Endothelial cell of umbilical vein (primary cell): ENCODE measurements at regions not wholly inside any gene's neighbourhood (a gene's known extent, or its start where the extent isn't known, plus 50 kb on each side); places are given as distances from the start of the nearest gene placed in this dataset.

Source experiments
- BruUV-seq: library from RNA; stranded (reverse); fragments of 400-500 nt; replicated peaks from 2 replicates; lab custom pipeline; 2021; lab: Mats Ljungman, UMichigan
- CTCF ChIA-PET: fragments of 300-600, 350-600 bp; sonication (Branson Sonifier 250); formaldehyde crosslinking; loops from one replicate; lab custom pipeline; 2021; ENCODE audit warnings: antibody characterized with exemption, inconsistent platforms; lab: Charles Lee
- POLR2A ChIA-PET: fragments of 300-600, 350-600 bp; sonication (Branson Sonifier 250); formaldehyde crosslinking; loops from one replicate; lab custom pipeline; 2021; ENCODE audit warnings: antibody characterized with exemption, inconsistent platforms; lab: Charles Lee
- DNase-seq: peaks from one replicate; pipeline ENCODE4 v3.0.0-alpha.2; 2011; ENCODE audit warnings: low read depth, low spot score
- FAIRE-seq: peaks from 2 replicates; lab custom pipeline; 2011; peaks lifted over from hg19 to GRCh38; lab: Jason Lieb, UNC
- H2AFZ ChIP-seq: 2 replicates; pipeline ENCODE4 v1.6.0; 2012; ENCODE audit warnings: low read depth, low read length, control low read depth, inconsistent platforms
- H3K27ac ChIP-seq: 2 replicates; pipeline ENCODE4 v1.5.1; 2011; ENCODE audit warnings: low read depth, mild to moderate bottlenecking, control low read depth, low read length, moderate library complexity; ENCODE audit not compliant: insufficient read depth
- H3K27me3 ChIP-seq, 2 experiments: 2 replicates each; pipeline versions ENCODE4 v1.6.0 to v1.6.1; 2011; ENCODE audit warnings: low read length in 2 of 2, mixed read lengths in 1 of 2; ENCODE audit not compliant: control insufficient read depth in 2 of 2, insufficient read depth in 2 of 2
- H3K36me3 ChIP-seq, 2 experiments: 2 replicates in 1 of 2; 3 replicates in 1 of 2; pipeline ENCODE4 v1.5.1; 2011; ENCODE audit warnings: low read length in 2 of 2, mild to moderate bottlenecking in 1 of 2, moderate library complexity in 1 of 2; ENCODE audit not compliant: control insufficient read depth in 2 of 2, insufficient read depth in 2 of 2; ENCODE audit errors: extremely low read depth in 1 of 2
- H3K4me1 ChIP-seq: 3 replicates; pipeline ENCODE4 v1.5.1; 2011; ENCODE audit warnings: mild to moderate bottlenecking, low read length; ENCODE audit not compliant: control insufficient read depth, insufficient read depth; ENCODE audit errors: extremely low read depth
- H3K4me2 ChIP-seq: 2 replicates; pipeline ENCODE4 v1.6.1; 2011; ENCODE audit warnings: low read length, control low read depth, mixed read lengths; ENCODE audit not compliant: insufficient read depth
- H3K4me3 ChIP-seq, 3 experiments: fragments of 200-600 bp in 1 of 3; sonication (generic), shearing (Covaris generic) in 1 of 3; replicated peaks in 1 of 3; 2 replicates each; pipeline ENCODE4 v1.5.1; 2011 to 2016; ENCODE audit warnings: control low read depth in 3 of 3, low read length in 3 of 3, mild to moderate bottlenecking in 2 of 3, inconsistent platforms in 1 of 3, low read depth in 1 of 3, moderate library complexity in 1 of 3; ENCODE audit not compliant: insufficient read depth in 1 of 3
- H3K79me2 ChIP-seq: 2 replicates; pipeline ENCODE4 v1.6.0; 2012; ENCODE audit warnings: low read length, inconsistent platforms; ENCODE audit not compliant: control insufficient read depth, insufficient read depth
- H3K9ac ChIP-seq: replicated peaks from 2 replicates; pipeline ENCODE3; 2011; ENCODE audit warnings: low read length, control low read depth; ENCODE audit not compliant: insufficient read depth; ENCODE audit errors: extremely low read depth
- H3K9me1 ChIP-seq: replicated peaks from 3 replicates; pipeline ENCODE4 v1.6.0; 2011; ENCODE audit warnings: mild to moderate bottlenecking, low read length; ENCODE audit not compliant: control insufficient read depth, insufficient read depth; ENCODE audit errors: extremely low read depth
- H3K9me3 ChIP-seq: replicated peaks from 2 replicates; pipeline ENCODE4 v1.5.1; 2012; ENCODE audit warnings: low read length, inconsistent platforms; ENCODE audit not compliant: control insufficient read depth, insufficient read depth
- H4K20me1 ChIP-seq: replicated peaks from 2 replicates; pipeline ENCODE3; 2011; ENCODE audit warnings: mild to moderate bottlenecking, low read length; ENCODE audit not compliant: control insufficient read depth, insufficient read depth; ENCODE audit errors: extremely low read depth
- EZH2 ChIP-seq: IDR thresholded peaks from 2 replicates; pipeline ENCODE4 v1.6.1; 2012; ENCODE audit warnings: borderline replicate concordance, low read depth, mild to moderate bottlenecking, moderate library complexity, low read length, inconsistent platforms; ENCODE audit not compliant: severe bottlenecking
- MYC ChIP-seq: IDR thresholded peaks from one replicate; pipeline ENCODE4 v1.6.1; 2011; ENCODE audit warnings: mild to moderate bottlenecking, low read depth, low read length
- dilution Hi-C: fragments of 300-500 bp; cut with MboI; formaldehyde crosslinking; loops from one replicate; pipeline ENCODE4 v1.15.0; 2019; ENCODE audit warnings: low sequenced_read_pairs; ENCODE audit not compliant: extremely low pct_ligation_motif_present
- intact Hi-C: fragments of 100-400 bp; cut with micrococcal nuclease; formaldehyde crosslinking; loops from one replicate; pipeline ENCODE4 v1.10.0; 2022
- TF ChIP-seq, protein P1 (sequence below), 2 donors: IDR thresholded peaks; 1 replicate in 1 of 2; 2 replicates in 1 of 2; pipeline ENCODE4 v1.5.1; 2011; ENCODE audit warnings: low read length in 2 of 2, mild to moderate bottlenecking in 2 of 2, moderate library complexity in 2 of 2, control low read depth in 1 of 2, inconsistent platforms in 1 of 2, low read depth in 1 of 2; ENCODE audit not compliant: insufficient read depth in 1 of 2; ENCODE audit errors: extremely low read depth in 1 of 2

- no peak for TF ChIP-seq EZH2
- TF ChIP-seq, protein P1, sequence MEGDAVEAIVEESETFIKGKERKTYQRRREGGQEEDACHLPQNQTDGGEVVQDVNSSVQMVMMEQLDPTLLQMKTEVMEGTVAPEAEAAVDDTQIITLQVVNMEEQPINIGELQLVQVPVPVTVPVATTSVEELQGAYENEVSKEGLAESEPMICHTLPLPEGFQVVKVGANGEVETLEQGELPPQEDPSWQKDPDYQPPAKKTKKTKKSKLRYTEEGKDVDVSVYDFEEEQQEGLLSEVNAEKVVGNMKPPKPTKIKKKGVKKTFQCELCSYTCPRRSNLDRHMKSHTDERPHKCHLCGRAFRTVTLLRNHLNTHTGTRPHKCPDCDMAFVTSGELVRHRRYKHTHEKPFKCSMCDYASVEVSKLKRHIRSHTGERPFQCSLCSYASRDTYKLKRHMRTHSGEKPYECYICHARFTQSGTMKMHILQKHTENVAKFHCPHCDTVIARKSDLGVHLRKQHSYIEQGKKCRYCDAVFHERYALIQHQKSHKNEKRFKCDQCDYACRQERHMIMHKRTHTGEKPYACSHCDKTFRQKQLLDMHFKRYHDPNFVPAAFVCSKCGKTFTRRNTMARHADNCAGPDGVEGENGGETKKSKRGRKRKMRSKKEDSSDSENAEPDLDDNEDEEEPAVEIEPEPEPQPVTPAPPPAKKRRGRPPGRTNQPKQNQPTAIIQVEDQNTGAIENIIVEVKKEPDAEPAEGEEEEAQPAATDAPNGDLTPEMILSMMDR (IDR thresholded peaks at IDR 0.05; ENCODE audit: extremely low read depth in 1 of 2, insufficient read depth in 1 of 2, low read depth in 1 of 2, low read length in 2 of 2), result peak; percentile 31 to 48
- FAIRE-seq (no peak), DNase-seq (peak; percentile 25)
- H3K9me1 ChIP-seq, result no peaks in the 10 kb centered on the region
- no peaks in the 10 kb centered on the region for H3K79me2 ChIP-seq
- no peak overlapping the region for H2AFZ ChIP-seq
- BruUV-seq, result no TSS peak
- H3K9me3 ChIP-seq, result no peaks in the 10 kb centered on the region
- H3K4me1 ChIP-seq, result no peaks in the 10 kb centered on the region
- no peak overlapping the region for H3K27ac ChIP-seq
- H3K4me3 ChIP-seq, result no peak overlapping the region
- H3K9ac ChIP-seq, result no peak overlapping the region
- no peaks in the 10 kb centered on the region for H4K20me1 ChIP-seq
- peaks cover 10 to 12% of the 10 kb centered on the region in 2 experiments for H3K27me3 ChIP-seq
- CTCF ChIA-PET, result interaction anchor here (0.8 to 4.2 kb wide), 12 partner anchors 8 to 521 kb away, joined by 3 to 45 read pairs (median 4); no protein-coding TSS in a partner anchor
- H3K4me2 ChIP-seq, result no peak overlapping the region
- no peaks in the 10 kb centered on the region for H3K36me3 ChIP-seq
- intact Hi-C loops (loop anchor here (1.0 to 2.0 kb wide), 2 partner anchors 76 to 86 kb away; no protein-coding TSS in a partner anchor), dilution Hi-C loops (no loop called here)
- POLR2A ChIA-PET, result no interaction called here
These were observed 155.6 kb downstream of the SQOR start for GRCh38 chr15:45790325-45790943.

- no peak overlapping the region for H3K4me3 ChIP-seq
- no peak overlapping the region for H3K9ac ChIP-seq
- no peaks in the 10 kb centered on the region for H4K20me1 ChIP-seq
- H3K27me3 ChIP-seq, result peaks cover 10 to 12% of the 10 kb centered on the region in 2 experiments
- CTCF ChIA-PET, result interaction anchor here (1.0 to 5.1 kb wide), 9 partner anchors 79 to 709 kb away, joined by 3 to 48 read pairs (median 14); no protein-coding TSS in a partner anchor
- no peaks in the 10 kb centered on the region for H3K9me3 ChIP-seq
- BruUV-seq, result no TSS peak
- TF ChIP-seq MYC, result no peak
- dilution Hi-C loops (no loop called here), intact Hi-C loops (no loop called here)
- FAIRE-seq, result no peak
- H2AFZ ChIP-seq, result no peak overlapping the region
- no peaks in the 10 kb centered on the region for H3K9me1 ChIP-seq
- DNase-seq, result no peak
- no peak overlapping the region for H3K4me2 ChIP-seq
- H3K79me2 ChIP-seq, result no peaks in the 10 kb centered on the region
- POLR2A ChIA-PET, result no interaction called here
- H3K36me3 ChIP-seq, result no peaks in the 10 kb centered on the region
- no peak overlapping the region for H3K27ac ChIP-seq
- H3K4me1 ChIP-seq, result no peaks in the 10 kb centered on the region
These were observed 159.5 kb downstream of the SQOR start for GRCh38 chr15:45794304-45794703.
